ENCODE measurements at regions not wholly inside any gene's neighbourhood (a gene's known extent, or its start where the extent isn't known, plus 50 kb on each side); places are given as distances from the start of the nearest gene placed in this dataset.

DNA sequence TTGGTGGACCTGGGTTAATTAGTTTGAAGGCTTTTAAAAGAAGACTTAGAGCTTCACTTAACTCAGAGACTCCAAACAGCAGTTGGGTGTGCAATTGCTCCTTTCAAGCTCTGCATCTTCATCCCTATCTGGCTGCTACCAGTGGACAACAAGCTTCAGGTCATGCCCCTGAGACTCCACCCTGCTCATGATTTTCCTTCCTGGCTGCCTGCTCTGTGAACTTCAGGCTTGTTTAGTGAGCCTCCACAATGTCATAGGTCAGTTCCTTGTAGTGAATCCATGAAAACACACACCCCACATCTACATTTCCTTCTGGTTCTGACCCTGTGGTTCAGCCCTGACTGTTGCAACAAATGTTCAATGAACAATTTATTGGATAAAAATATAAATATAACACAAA lies 61.1 kb upstream of the MARCKS start:
- no peak for DNase-seq

DNA sequence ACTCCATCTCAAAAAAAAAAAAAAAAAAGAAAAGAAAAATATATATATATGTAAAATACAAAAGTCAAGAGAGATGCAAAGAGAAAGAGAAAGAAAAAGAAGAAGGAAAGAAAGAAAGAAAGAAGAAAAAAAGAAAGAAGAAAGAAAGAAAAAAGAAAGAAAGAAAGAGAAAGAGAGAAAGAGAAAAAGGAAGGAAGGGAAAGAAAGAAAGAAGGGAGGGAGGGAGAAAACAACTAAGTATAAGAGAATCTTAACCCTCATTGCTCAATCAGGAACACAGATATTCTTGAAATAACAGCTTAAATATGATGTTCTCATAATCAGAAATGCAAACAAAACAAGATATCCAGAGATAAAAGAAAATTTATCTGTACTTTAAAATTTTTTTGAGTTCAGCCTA lies 54.4 kb upstream of the MARCKS start:
- DNase-seq: no peak

DNA sequence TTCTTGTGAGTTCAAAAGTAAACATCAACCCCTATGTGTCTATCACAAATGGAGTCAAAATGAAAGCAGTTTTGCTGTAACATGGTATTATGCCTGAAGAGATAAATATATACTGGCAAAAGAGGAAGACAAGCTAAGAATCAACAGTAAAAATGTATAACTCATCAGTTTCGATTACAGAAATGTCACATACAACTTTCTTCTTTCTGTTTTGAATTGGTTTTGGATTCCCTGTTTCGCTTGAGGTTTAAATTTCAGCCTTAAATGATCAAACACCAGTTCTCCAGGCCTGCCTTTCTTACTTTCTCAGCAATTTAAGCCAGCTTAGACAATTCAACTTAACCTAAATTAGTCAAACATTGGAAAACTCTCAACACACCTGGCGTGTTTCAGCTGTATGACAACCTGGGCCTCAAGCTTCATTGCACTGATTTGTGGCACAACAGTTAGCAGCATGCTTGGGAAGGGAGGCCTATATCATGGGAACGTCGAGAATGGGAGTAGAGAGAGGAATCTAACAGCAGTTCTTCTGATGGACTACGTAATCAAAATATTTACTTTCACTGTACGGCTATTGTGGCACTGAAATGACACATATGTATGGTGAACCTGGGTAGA lies 51.9 kb upstream of the MARCKS start:
- no peak for DNase-seq

DNA sequence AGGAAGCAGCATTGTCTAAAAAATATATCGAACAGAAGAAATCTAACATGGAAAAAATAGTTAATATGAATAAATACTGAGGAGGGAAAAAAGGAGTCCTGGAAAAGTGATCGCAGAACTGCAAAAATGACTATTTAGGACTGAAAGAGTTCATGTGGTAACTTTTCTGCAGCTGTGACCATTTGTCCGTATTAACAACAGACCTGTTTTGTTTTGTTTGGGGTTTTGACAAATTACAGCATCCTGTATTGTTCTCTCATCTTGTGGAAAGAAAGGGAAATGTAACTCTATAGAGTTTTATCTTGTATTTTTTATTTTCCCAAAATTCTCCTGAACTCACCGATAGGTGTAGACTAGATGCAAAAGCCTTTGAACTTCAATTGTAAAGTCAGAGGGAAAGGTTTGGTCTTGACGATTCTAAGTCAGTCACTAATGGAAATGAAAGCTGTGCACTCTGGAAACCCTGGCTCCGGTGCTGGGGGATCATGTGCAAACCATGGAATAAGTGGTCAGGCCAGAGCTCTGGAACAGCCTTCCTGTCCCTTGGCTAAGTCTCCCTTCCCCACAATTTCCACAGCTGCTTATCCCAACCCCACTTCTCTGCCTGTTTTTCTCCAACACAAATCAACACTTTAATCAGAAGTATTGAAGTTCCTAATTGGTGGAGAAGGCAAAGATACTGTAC lies 51.2 kb upstream of the MARCKS start:
- no peak for DNase-seq
